RWPE2 (cell line): ENCODE measurements at regions not wholly inside any gene's neighbourhood (a gene's known extent, or its start where the extent isn't known, plus 50 kb on each side); places are given as distances from the start of the nearest gene placed in this dataset.

Experiments
- ATAC-seq: fragments of 200-7000 bp; cut with Tn5 transposase; 3 replicates; pipeline ENCODE4 v1.9.1; 2021; ENCODE audit warnings: low read depth
- DNase-seq: peaks from one replicate; pipeline ENCODE4 v3.0.0-alpha.2; 2020; ENCODE audit warnings: low spot score
- H3K27ac ChIP-seq: fragments of 450-650 bp; 2 replicates; pipeline ENCODE4 v1.5.1; 2017; ENCODE audit warnings: mild to moderate bottlenecking; ENCODE audit not compliant: poor library complexity, severe bottlenecking
- H3K27me3 ChIP-seq: fragments of 250-450 bp; sonication (Bioruptor Pico); 2 replicates; pipeline ENCODE4 v1.5.1; 2021; ENCODE audit warnings: mild to moderate bottlenecking, moderate library complexity; ENCODE audit not compliant: insufficient read depth, poor library complexity, severe bottlenecking
- H3K36me3 ChIP-seq: fragments of 250-450 bp; sonication (Bioruptor Pico); 2 replicates; pipeline ENCODE4 v1.5.1; 2020; ENCODE audit warnings: low read depth, mild to moderate bottlenecking, moderate library complexity
- H3K4me1 ChIP-seq: fragments of 250-450 bp; sonication (Bioruptor Pico); 2 replicates; pipeline ENCODE4 v1.5.1; 2021; ENCODE audit warnings: mild to moderate bottlenecking, moderate library complexity; ENCODE audit not compliant: insufficient read depth, poor library complexity, severe bottlenecking
- H3K4me3 ChIP-seq: fragments of 250-450 bp; sonication (Bioruptor Pico); 2 replicates; pipeline ENCODE4 v1.5.1; 2021; ENCODE audit warnings: mild to moderate bottlenecking, moderate library complexity; ENCODE audit not compliant: severe bottlenecking
- H3K9me3 ChIP-seq: fragments of 250-450 bp; sonication (Bioruptor Pico); 2 replicates; pipeline ENCODE4 v1.5.1; 2021; ENCODE audit warnings: mild to moderate bottlenecking, moderate library complexity; ENCODE audit not compliant: severe bottlenecking
- TF ChIP-seq, protein P1 (sequence below): fragments of 450-650 bp; IDR thresholded peaks from one replicate; pipeline ENCODE4 v1.5.1; 2017; ENCODE audit warnings: mild to moderate bottlenecking, moderate library complexity; ENCODE audit not compliant: poor library complexity, severe bottlenecking

DNA sequence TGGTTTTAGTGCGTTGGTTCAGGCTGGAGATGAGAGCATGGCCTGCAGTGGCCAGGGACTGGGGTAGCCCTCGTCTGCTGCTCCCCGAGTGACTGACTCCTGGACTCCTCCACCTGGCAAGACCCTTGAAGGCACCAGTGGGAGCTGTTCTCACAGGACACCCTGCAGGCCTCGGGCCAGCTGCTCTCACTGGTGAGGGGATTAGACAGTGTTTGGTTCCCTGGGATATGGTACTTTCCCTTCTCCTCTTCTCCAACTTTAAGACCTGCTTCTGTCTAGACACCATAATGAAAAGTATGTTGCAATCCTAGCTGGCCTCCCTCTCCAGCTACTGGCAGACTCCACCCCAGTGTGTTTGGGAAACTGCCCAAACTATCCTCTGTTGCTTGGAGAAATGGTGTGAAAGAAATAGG is 168.8 kb upstream of the CADM1 start:
- Histone ChIP-seq H3K27me3 (no peaks in the 10 kb centered on the region), H3K9me3 (no peaks in the 10 kb centered on the region), H3K36me3 (no peaks in the 10 kb centered on the region), H3K27ac (no peak overlapping the region), H3K4me3 (no peak overlapping the region), H3K4me1 (no peaks in the 10 kb centered on the region)
- no peak for DNase-seq
- TF ChIP-seq, protein P1, sequence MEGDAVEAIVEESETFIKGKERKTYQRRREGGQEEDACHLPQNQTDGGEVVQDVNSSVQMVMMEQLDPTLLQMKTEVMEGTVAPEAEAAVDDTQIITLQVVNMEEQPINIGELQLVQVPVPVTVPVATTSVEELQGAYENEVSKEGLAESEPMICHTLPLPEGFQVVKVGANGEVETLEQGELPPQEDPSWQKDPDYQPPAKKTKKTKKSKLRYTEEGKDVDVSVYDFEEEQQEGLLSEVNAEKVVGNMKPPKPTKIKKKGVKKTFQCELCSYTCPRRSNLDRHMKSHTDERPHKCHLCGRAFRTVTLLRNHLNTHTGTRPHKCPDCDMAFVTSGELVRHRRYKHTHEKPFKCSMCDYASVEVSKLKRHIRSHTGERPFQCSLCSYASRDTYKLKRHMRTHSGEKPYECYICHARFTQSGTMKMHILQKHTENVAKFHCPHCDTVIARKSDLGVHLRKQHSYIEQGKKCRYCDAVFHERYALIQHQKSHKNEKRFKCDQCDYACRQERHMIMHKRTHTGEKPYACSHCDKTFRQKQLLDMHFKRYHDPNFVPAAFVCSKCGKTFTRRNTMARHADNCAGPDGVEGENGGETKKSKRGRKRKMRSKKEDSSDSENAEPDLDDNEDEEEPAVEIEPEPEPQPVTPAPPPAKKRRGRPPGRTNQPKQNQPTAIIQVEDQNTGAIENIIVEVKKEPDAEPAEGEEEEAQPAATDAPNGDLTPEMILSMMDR: no peak
- no peak for ATAC-seq

DNA sequence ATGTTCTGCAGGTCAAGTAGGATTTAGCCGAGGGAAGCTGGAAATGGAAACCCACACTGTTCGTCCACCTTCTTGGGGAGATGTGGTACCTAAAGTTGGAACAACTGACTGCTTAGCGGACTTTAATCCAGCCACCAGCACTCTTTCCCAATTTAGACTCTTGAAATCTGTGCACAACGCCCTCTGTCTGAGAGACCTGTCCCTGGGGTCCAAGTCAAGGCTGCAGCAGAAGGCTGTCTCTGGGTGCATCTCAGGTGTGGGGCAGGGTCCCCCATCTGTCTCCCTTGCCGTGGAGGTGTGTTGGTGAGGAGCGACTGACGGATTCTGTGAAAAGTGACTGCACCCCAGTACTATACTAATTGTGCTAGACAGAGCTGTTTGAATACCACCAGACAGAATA is 168.2 kb upstream of the CADM1 start:
- Histone ChIP-seq H3K4me1 (no peaks in the 10 kb centered on the region), H3K36me3 (no peaks in the 10 kb centered on the region), H3K27me3 (no peaks in the 10 kb centered on the region), H3K27ac (no peak overlapping the region), H3K9me3 (no peaks in the 10 kb centered on the region), H3K4me3 (no peak overlapping the region)
- TF ChIP-seq, protein P1: no peak
- ATAC-seq (no peak), DNase-seq (no peak)

DNA sequence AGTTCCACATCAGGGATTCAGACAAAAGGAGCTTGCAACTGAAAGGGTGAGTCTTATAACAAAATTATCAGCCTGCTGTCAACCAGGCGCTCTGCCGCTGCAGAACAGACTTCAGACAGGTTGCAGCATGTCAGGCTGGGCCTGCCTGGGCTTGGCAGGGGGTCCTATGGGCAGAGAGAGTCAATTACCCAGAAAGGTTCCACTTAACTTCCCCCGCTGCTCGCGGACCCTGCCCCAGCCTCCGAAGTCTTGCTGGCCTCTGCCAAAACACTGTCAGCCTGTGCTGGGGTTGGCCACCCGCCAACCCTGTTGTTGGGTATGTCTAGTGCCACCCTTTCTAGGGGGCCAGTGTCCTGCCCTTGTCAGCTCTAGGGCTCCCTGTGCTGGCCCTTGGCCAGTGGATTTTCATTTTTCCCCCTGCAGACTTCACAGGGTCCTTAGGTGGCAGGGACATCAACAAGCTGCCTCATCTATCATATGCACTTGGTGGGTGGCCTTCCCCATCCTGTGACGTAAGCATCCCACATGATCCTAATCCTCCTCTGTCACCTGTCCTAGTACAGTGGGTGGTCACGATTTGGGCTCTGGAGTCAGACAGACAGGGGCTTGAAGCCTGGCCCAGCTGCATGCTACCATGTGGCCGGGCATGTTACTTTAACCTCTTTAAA is 166.5 kb upstream of the CADM1 start:
- H3K9me3 ChIP-seq: no peaks in the 10 kb centered on the region
- H3K27ac ChIP-seq: no peak overlapping the region
- DNase-seq (no peak), ATAC-seq (no peak)
- H3K4me3 ChIP-seq: no peak overlapping the region
- no peaks in the 10 kb centered on the region for H3K27me3 ChIP-seq
- H3K36me3 ChIP-seq: no peaks in the 10 kb centered on the region
- H3K4me1 ChIP-seq: no peaks in the 10 kb centered on the region
- TF ChIP-seq, protein P1: no peak

DNA sequence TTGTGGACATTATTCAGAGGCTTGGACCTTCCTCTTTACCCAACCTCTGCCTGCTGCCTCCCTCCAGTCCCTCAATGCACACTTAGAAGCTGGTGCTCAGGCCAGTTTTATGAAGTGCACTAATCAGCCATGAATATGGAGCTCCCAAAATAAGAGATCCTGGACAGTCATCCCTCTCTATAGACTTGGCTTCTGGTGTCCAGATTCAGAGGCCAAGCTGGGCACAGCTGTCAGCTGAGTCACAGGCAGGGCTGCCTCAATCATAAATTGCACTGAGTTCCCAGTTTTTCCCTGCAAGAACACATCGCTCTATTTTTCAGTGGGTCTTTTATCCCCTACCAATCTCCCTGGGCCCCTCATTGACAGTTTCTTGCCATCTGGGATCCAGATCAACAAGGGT is 161.7 kb upstream of the CADM1 start:
- DNase-seq (no peak), ATAC-seq (no peak)
- H3K9me3 ChIP-seq: no peaks in the 10 kb centered on the region
- no peaks in the 10 kb centered on the region for H3K4me1 ChIP-seq
- H3K36me3 ChIP-seq: no peaks in the 10 kb centered on the region
- no peak overlapping the region for H3K4me3 ChIP-seq
- H3K27me3 ChIP-seq: no peaks in the 10 kb centered on the region
- TF ChIP-seq, protein P1: no peak
- no peak overlapping the region for H3K27ac ChIP-seq

DNA sequence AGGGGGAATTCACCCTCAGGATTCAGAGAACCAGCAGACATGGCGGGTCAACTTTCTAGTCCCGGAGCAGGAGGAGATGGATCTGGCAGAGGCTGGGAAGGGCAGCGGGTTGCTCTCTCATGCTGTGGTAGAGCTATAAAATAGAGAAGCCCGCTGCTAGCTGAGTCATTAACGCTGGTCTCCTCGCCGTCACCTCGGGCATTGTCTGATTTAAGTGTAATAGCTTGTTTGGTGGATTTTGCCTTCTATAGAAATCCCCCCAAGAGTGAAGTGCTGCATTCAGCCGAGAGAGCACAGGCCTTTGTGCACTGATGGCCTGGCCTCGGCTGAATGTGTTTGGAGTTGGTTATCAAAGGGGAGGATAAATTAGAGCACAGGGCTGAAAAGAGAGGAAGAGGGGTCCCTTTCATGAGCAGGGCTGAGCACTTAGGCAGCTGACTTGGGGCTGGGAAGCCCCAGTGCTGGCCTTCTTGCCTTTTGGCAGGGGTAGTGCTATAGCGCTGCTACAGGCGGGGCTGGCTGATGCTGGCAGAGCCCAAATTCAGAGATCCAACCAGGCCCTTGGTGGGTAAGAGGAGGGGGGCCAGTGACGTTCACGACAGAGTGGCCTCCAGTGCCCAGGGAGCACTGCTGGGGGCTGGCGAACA is 161.1 kb upstream of the CADM1 start:
- DNase-seq: no peak
- no peaks in the 10 kb centered on the region for H3K9me3 ChIP-seq

More for the DNA sequence above, 161.1 kb upstream of the CADM1 start:
- ATAC-seq: no peak
- Histone ChIP-seq H3K27me3 (no peaks in the 10 kb centered on the region), H3K4me3 (no peak overlapping the region), H3K4me1 (no peaks in the 10 kb centered on the region), H3K27ac (no peak overlapping the region), H3K36me3 (no peaks in the 10 kb centered on the region)
- TF ChIP-seq, protein P1: no peak
